ENCODE measurements at regions not wholly inside any gene's neighbourhood (a gene's known extent, or its start where the extent isn't known, plus 50 kb on each side); places are given as distances from the start of the nearest gene placed in this dataset.
A peak's percentile ranks its signal among the peaks of the same experiment; 100 is the strongest.

- peaks cover 55% of the 10 kb centered on the region for H3K4me1 Mint-ChIP-seq
- no peak for DNase-seq (ENCODE audit: low spot score in 2 of 2, unreplicated experiment in 2 of 2)
- no peaks in the 10 kb centered on the region for H3K27me3 Mint-ChIP-seq (ENCODE audit: low read depth)
- H3K4me3 Mint-ChIP-seq: no peak overlapping the region
- H3K36me3 Mint-ChIP-seq: no peaks in the 10 kb centered on the region
- peak overlapping the region; percentile 8 for H3K27ac Mint-ChIP-seq
- no peaks in the 10 kb centered on the region for H3K9me3 Mint-ChIP-seq
- no peak for TF ChIP-seq CTCF (IDR thresholded peaks at IDR 0.05; ENCODE audit: unreplicated experiment)
Observed at GRCh38 chr15:62791694-62792093, 250.9 kb upstream of the TPM1 start.

GRCh38 chr15:62792986-62793751 is 249.4 kb upstream of the TPM1 start:
- Mint-ChIP-seq H3K27ac (peak overlapping the region; percentile 45), H3K36me3 (no peaks in the 10 kb centered on the region), H3K4me3 (no peak overlapping the region), H3K4me1 (peaks cover 63% of the 10 kb centered on the region), H3K9me3 (no peaks in the 10 kb centered on the region), H3K27me3 (ENCODE audit: low read depth) (no peaks in the 10 kb centered on the region)
- DNase-seq (ENCODE audit: low spot score in 2 of 2, unreplicated experiment in 2 of 2): no peak
- TF ChIP-seq CTCF (IDR thresholded peaks at IDR 0.05; ENCODE audit: unreplicated experiment): no peak

GRCh38 chr15:62793752-62794144 is 248.8 kb upstream of the TPM1 start:
- no peak for DNase-seq (ENCODE audit: low spot score in 2 of 2, unreplicated experiment in 2 of 2)
- no peaks in the 10 kb centered on the region for H3K36me3 Mint-ChIP-seq
- peaks cover 69% of the 10 kb centered on the region for H3K4me1 Mint-ChIP-seq
- H3K4me3 Mint-ChIP-seq: no peak overlapping the region
- H3K9me3 Mint-ChIP-seq: no peaks in the 10 kb centered on the region
- H3K27ac Mint-ChIP-seq: peak overlapping the region; percentile 45
- H3K27me3 Mint-ChIP-seq (ENCODE audit: low read depth): no peaks in the 10 kb centered on the region
- TF ChIP-seq CTCF (IDR thresholded peaks at IDR 0.05; ENCODE audit: unreplicated experiment): no peak

- Mint-ChIP-seq H3K27ac (no peak overlapping the region), H3K4me3 (no peak overlapping the region), H3K27me3 (ENCODE audit: low read depth) (no peaks in the 10 kb centered on the region), H3K36me3 (no peaks in the 10 kb centered on the region), H3K4me1 (peaks cover 77% of the 10 kb centered on the region), H3K9me3 (no peaks in the 10 kb centered on the region)
- DNase-seq (ENCODE audit: low spot score in 2 of 2, unreplicated experiment in 2 of 2): no peak
- no peak for TF ChIP-seq CTCF (IDR thresholded peaks at IDR 0.05; ENCODE audit: unreplicated experiment)
Observed at GRCh38 chr15:62795171-62795570, 247.4 kb upstream of the TPM1 start.

- no peaks in the 10 kb centered on the region for H3K27me3 Mint-ChIP-seq (ENCODE audit: low read depth)
- peaks cover 77% of the 10 kb centered on the region for H3K4me1 Mint-ChIP-seq
- H3K4me3 Mint-ChIP-seq: no peak overlapping the region
- no peaks in the 10 kb centered on the region for H3K9me3 Mint-ChIP-seq
- H3K36me3 Mint-ChIP-seq: no peaks in the 10 kb centered on the region
- TF ChIP-seq CTCF (IDR thresholded peaks at IDR 0.05; ENCODE audit: unreplicated experiment): no peak
- H3K27ac Mint-ChIP-seq: no peak overlapping the region
- no peak for DNase-seq (ENCODE audit: low spot score in 2 of 2, unreplicated experiment in 2 of 2)
Observed at GRCh38 chr15:62795700-62796695, 246.5 kb upstream of the TPM1 start.
